K562 (cell line): ENCODE measurements at regions not wholly inside any gene's neighbourhood (a gene's known extent, or its start where the extent isn't known, plus 50 kb on each side); places are given as distances from the start of the nearest gene placed in this dataset.

Experiments
- ATAC-seq: fragments of 200-7000 bp; cut with Tn5 transposase; 3 replicates; pipeline ENCODE4 v1.9.1; 2020; ENCODE audit warnings: moderate library complexity
- BruUV-seq: library from RNA; stranded (reverse); fragments of 400-500 nt; replicated peaks from 2 replicates; lab custom pipeline; 2021; lab: Mats Ljungman, UMichigan
- CTCF ChIA-PET: fragments of 300-600 bp; formaldehyde crosslinking; extraction: SDS; loops from one replicate; lab custom pipeline; 2021; ENCODE audit warnings: low intra/inter-chr PET ratio; lab: Yijun Ruan, JAX
- POLR2A ChIA-PET: fragments of 300-600, 350-650 bp; sonication (Branson Sonifier 250); formaldehyde crosslinking; extraction: SDS; loops from one replicate; lab custom pipeline; 2021; ENCODE audit warnings: antibody characterized with exemption, inconsistent platforms; lab: Yijun Ruan, JAX
- DNase-seq, 4 experiments: peaks; one replicate each; pipeline versions ENCODE4 v3.0.0 to v3.0.0-alpha.2; 2011 to 2018; ENCODE audit warnings: low spot score in 3 of 4, mixed read lengths in 3 of 4; ENCODE audit errors: extremely low read depth in 1 of 4
- FAIRE-seq: peaks from 2 replicates; lab custom pipeline; 2011; peaks lifted over from hg19 to GRCh38; lab: Jason Lieb, UNC
- H2AFZ ChIP-seq: 2 replicates; pipeline ENCODE4 v1.6.0; 2011; ENCODE audit warnings: low read depth, low read length, control low read depth, inconsistent platforms
- H3K27ac ChIP-seq: fragments of 200-600 bp; 3 replicates; pipeline ENCODE4 v1.8.0; 2011; ENCODE audit warnings: low read depth, mild to moderate bottlenecking, control low read depth, inconsistent platforms, low read length, moderate library complexity, mixed read lengths; ENCODE audit errors: extremely low read depth
- H3K27me3 ChIP-seq, 2 experiments: fragments of 300-600 bp in 1 of 2; 2 replicates in 1 of 2; 3 replicates in 1 of 2; pipeline versions ENCODE4 v1.6.0 to v1.8.0; 2011; ENCODE audit warnings: inconsistent platforms in 2 of 2, low read length in 2 of 2, mild to moderate bottlenecking in 1 of 2, mixed read lengths in 1 of 2, moderate library complexity in 1 of 2; ENCODE audit not compliant: control insufficient read depth in 2 of 2, insufficient read depth in 2 of 2
- H3K36me3 ChIP-seq: fragments of 300-600 bp; 3 replicates; pipeline ENCODE4 v1.8.0; 2011; ENCODE audit warnings: mild to moderate bottlenecking, low read length, inconsistent platforms; ENCODE audit not compliant: control insufficient read depth, insufficient read depth
- H3K4me1 ChIP-seq, 2 experiments: fragments of 200-600 bp in 1 of 2; replicated peaks in 1 of 2; 2 replicates in 1 of 2; 3 replicates in 1 of 2; pipeline versions ENCODE4 v1.5.1 to v1.8.0; 2011; ENCODE audit warnings: inconsistent platforms in 2 of 2, low read length in 2 of 2, mild to moderate bottlenecking in 1 of 2, mixed read lengths in 1 of 2, moderate library complexity in 1 of 2; ENCODE audit not compliant: control insufficient read depth in 2 of 2, insufficient read depth in 2 of 2
- H3K4me2 ChIP-seq: 2 replicates; pipeline ENCODE4 v1.6.1; 2011; ENCODE audit warnings: low read length, control low read depth, inconsistent platforms, mixed read lengths; ENCODE audit not compliant: insufficient read depth
- H3K4me3 ChIP-seq: fragments of 200-600 bp; sonication (generic), shearing (Covaris generic); 2 replicates; pipeline ENCODE4 v1.5.1; 2016; ENCODE audit warnings: control low read depth, inconsistent platforms
- H3K79me2 ChIP-seq: fragments of 200-600 bp; 3 replicates; pipeline ENCODE4 v1.8.0; 2011; ENCODE audit warnings: low read length, inconsistent platforms; ENCODE audit not compliant: control insufficient read depth, insufficient read depth
- H3K9ac ChIP-seq, 2 experiments: 2 replicates each; pipeline versions ENCODE4 v1.6.0 to v1.6.1; 2011; ENCODE audit warnings: low read depth in 2 of 2, low read length in 2 of 2, control low read depth in 1 of 2, inconsistent platforms in 1 of 2, mild to moderate bottlenecking in 1 of 2, mixed read lengths in 1 of 2; ENCODE audit not compliant: insufficient read depth in 1 of 2
- H3K9me1 ChIP-seq: one replicate; pipeline ENCODE4 v1.6.0; 2011; ENCODE audit warnings: inconsistent platforms, mild to moderate bottlenecking, low read length, moderate library complexity; ENCODE audit not compliant: control insufficient read depth, insufficient read depth
- H3K9me3 ChIP-seq: replicated peaks from 2 replicates; pipeline ENCODE4 v1.5.1; 2011; ENCODE audit warnings: low read depth, low read length, inconsistent platforms; ENCODE audit not compliant: control insufficient read depth, insufficient read depth
- H4K20me1 ChIP-seq: replicated peaks from 2 replicates; pipeline ENCODE4 v1.6.1; 2011; ENCODE audit warnings: low read length, inconsistent platforms, mixed read lengths; ENCODE audit not compliant: control insufficient read depth, insufficient read depth
- BACH1 ChIP-seq: fragments of 200-800 bp; sonication (Bioruptor generic); IDR thresholded peaks from 2 replicates; pipeline ENCODE4 v1.6.1; 2016; ENCODE audit warnings: missing genetic modification characterization, missing compliant biosample characterization
- DACH1 ChIP-seq: fragments of 450-650 bp; IDR thresholded peaks from 2 replicates; pipeline ENCODE4 v1.6.1; 2018; ENCODE audit not compliant: partially characterized antibody
- FOXO4 ChIP-seq: fragments of 450-650 bp; formaldehyde crosslinking; IDR thresholded peaks from 2 replicates; pipeline ENCODE4 v1.4.0; 2020; ENCODE audit warnings: mild to moderate bottlenecking, moderate library complexity
- HCFC1 ChIP-seq: IDR thresholded peaks from 2 replicates; pipeline ENCODE4 v1.6.1; 2012; ENCODE audit warnings: low read depth, low read length, improper control_type of control experiment
- HDAC8 ChIP-seq: fragments of 450-650 bp; IDR thresholded peaks from 2 replicates; pipeline ENCODE4 v1.6.1; 2016; ENCODE audit warnings: mild to moderate bottlenecking, missing genetic modification characterization, moderate library complexity, missing compliant biosample characterization
- HMGN3 ChIP-seq: IDR thresholded peaks from 2 replicates; pipeline ENCODE4 v1.6.1; 2011; ENCODE audit warnings: borderline replicate concordance, low read depth, mild to moderate bottlenecking, mixed read lengths, low read length; ENCODE audit not compliant: insufficient read length; ENCODE audit errors: extremely low read depth
- HNRNPL ChIP-seq: fragments of 200-400 bp; formaldehyde crosslinking; IDR thresholded peaks from 2 replicates; pipeline ENCODE4 v1.6.1; 2017; ENCODE audit warnings: low read depth, mild to moderate bottlenecking, low read length
- HNRNPLL ChIP-seq: fragments of 200-400 bp; formaldehyde crosslinking; IDR thresholded peaks from 2 replicates; pipeline ENCODE4 v1.6.1; 2017; ENCODE audit warnings: low read length, low read depth, mild to moderate bottlenecking; ENCODE audit not compliant: poor library complexity, severe bottlenecking
- MCM3 ChIP-seq: fragments of 450-650 bp; IDR thresholded peaks from 2 replicates; pipeline ENCODE4 v1.6.1; 2016
- OTX1 ChIP-seq: fragments of 450-650 bp; formaldehyde crosslinking; IDR thresholded peaks from 2 replicates; pipeline ENCODE4 v1.4.0; 2022; ENCODE audit warnings: mild to moderate bottlenecking
- SPI1 ChIP-seq: IDR thresholded peaks from 2 replicates; pipeline ENCODE4 v1.6.1; 2011; ENCODE audit warnings: low read depth, low read length, control low read depth, borderline replicate concordance
- TEAD2 ChIP-seq: fragments of 450-650 bp; IDR thresholded peaks from 2 replicates; pipeline ENCODE4 v1.6.1; 2016; ENCODE audit warnings: missing genetic modification characterization, control low read depth, missing compliant biosample characterization
- ZBTB1 ChIP-seq: sonication (generic); formaldehyde crosslinking; IDR thresholded peaks from 2 replicates; pipeline ENCODE4 v1.8.1; 2023; ENCODE audit warnings: missing genetic modification reagents, low read depth, mild to moderate bottlenecking, borderline replicate concordance
- ZC3H8 ChIP-seq: fragments of 450-650 bp; IDR thresholded peaks from 2 replicates; pipeline ENCODE4 v1.6.1; 2017
- ZNF212 ChIP-seq: fragments of 450-650 bp; formaldehyde crosslinking; IDR thresholded peaks from 2 replicates; pipeline ENCODE4 v1.4.0; 2020; ENCODE audit warnings: mild to moderate bottlenecking
- ZNF561 ChIP-seq: fragments of 450-650 bp; formaldehyde crosslinking; conservative IDR thresholded peaks from 2 replicates; pipeline ENCODE4 v1.4.0; 2020; ENCODE audit warnings: mild to moderate bottlenecking, moderate library complexity
- ZNF717 ChIP-seq: fragments of 250-450 bp; sonication (Bioruptor Pico); IDR thresholded peaks from 2 replicates; pipeline ENCODE4 v1.5.0; 2021
- ZNF76 ChIP-seq: fragments of 250-450 bp; sonication (Bioruptor Pico); IDR thresholded peaks from 2 replicates; pipeline ENCODE4 v1.4.0; 2020; ENCODE audit warnings: mild to moderate bottlenecking, moderate library complexity, borderline replicate concordance
- WGBS: fragments of 100-300 bp; shearing (Covaris generic); methylation state at CpG from one replicate; pipeline ENCODE4 v1.1.6; 2016; ENCODE audit warnings: low coverage, mixed read lengths; ENCODE audit not compliant: insufficient coverage; ENCODE audit errors: missing lambda C conversion rate; 5-methylcytosine and 5-hydroxymethylcytosine counted together
- in situ Hi-C: fragments of 300-500 bp; cut with MboI; formaldehyde crosslinking; loops from 4 replicates; pipeline ENCODE4 v1.15.0; 2018; ENCODE audit warnings: inconsistent platforms, mixed read lengths
- intact Hi-C: fragments of 100-400 bp; cut with micrococcal nuclease; formaldehyde crosslinking; loops from 2 replicates; pipeline ENCODE4 v1.14.2; 2022

- Histone ChIP-seq H3K4me1 (no peaks in the 10 kb centered on the region), H3K27ac (no peak overlapping the region), H3K4me2 (no peak overlapping the region), H3K9me1 (no peaks in the 10 kb centered on the region), H3K79me2 (no peaks in the 10 kb centered on the region), H3K27me3 (no peaks in the 10 kb centered on the region)
- in situ Hi-C loops, result no loop called here
- no peak for FAIRE-seq
- no TSS peak for BruUV-seq
- DNase-seq, result no peak
- TF ChIP-seq DACH1, result no peak
- TF ChIP-seq ZNF76, result no peak
- TF ChIP-seq ZNF212 (CRISPR knock-in tag), result no peak
- no peak for TF ChIP-seq MCM3
- TF ChIP-seq ZNF717, result no peak
- no peak for TF ChIP-seq HCFC1
- TF ChIP-seq ZBTB1, result no peak
- TF ChIP-seq, all 486 proteins: peak for 0
- Histone ChIP-seq H3K36me3 (no peaks in the 10 kb centered on the region), H3K9me3 (0 out of 2 replicates have a peak, but pooled peaks cover 2% of the 10 kb centered on the region), H2AFZ (no peak overlapping the region), H4K20me1 (no peaks in the 10 kb centered on the region), H3K9ac (no peak overlapping the region), H3K4me3 (no peak overlapping the region)
- CTCF ChIA-PET, result no interaction called here
- POLR2A ChIA-PET, result no interaction called here
- ATAC-seq, result no peak
- WGBS, result 0% methylated on average over 1 of the region's 1 CpG
- intact Hi-C loops, result no loop called here
Observed at GRCh38 chr6:126787635-126788034, 330.8 kb upstream of the RSPO3 start.

GRCh38 chr6:126788861-126789365 is 329.6 kb upstream of the RSPO3 start:
- no TSS peak for BruUV-seq
- intact Hi-C loops (no loop called here), in situ Hi-C loops (no loop called here)
- WGBS, result 2% methylated on average over 6 of the region's 6 CpGs
- no peak overlapping the region for H3K27ac ChIP-seq
- H2AFZ ChIP-seq, result no peak overlapping the region
- no peak for FAIRE-seq
- 0 out of 2 replicates have a peak, but pooled peaks cover 2% of the 10 kb centered on the region for H3K9me3 ChIP-seq
- no peak for TF ChIP-seq ZC3H8
- TF ChIP-seq HNRNPL, result no peak
- no peak for TF ChIP-seq HMGN3
- TF ChIP-seq SPI1, result no peak
- no peak for TF ChIP-seq FOXO4 (CRISPR knock-in tag)
- TF ChIP-seq ZNF561 (CRISPR knock-in tag), result no peak
- TF ChIP-seq HDAC8 (tag), result no peak
- no peak for TF ChIP-seq OTX1
- no peak for TF ChIP-seq HNRNPLL
- no peak for TF ChIP-seq BACH1 (tag)
- TF ChIP-seq TEAD2 (tag), result no peak
- no peak for DNase-seq
- no peaks in the 10 kb centered on the region for H3K36me3 ChIP-seq
- H4K20me1 ChIP-seq, result no peaks in the 10 kb centered on the region
- H3K9me1 ChIP-seq, result no peaks in the 10 kb centered on the region
- no peak overlapping the region for H3K4me3 ChIP-seq
- H3K79me2 ChIP-seq, result no peaks in the 10 kb centered on the region
- H3K27me3 ChIP-seq, result no peaks in the 10 kb centered on the region
- no peaks in the 10 kb centered on the region for H3K4me1 ChIP-seq
- ChIA-PET POLR2A (no interaction called here), CTCF (no interaction called here)
- H3K9ac ChIP-seq, result no peak overlapping the region
- no peak for ATAC-seq
- no peak overlapping the region for H3K4me2 ChIP-seq
